ENCODE measurements at regions not wholly inside any gene's neighbourhood (a gene's known extent, or its start where the extent isn't known, plus 50 kb on each side); places are given as distances from the start of the nearest gene placed in this dataset.

GRCh38 chr16:64749346-64749745 is 372.5 kb downstream of the CDH11 start:
- intact Hi-C loops (cut with DNase I) = no loop called here
- no peaks in the 10 kb centered on the region for H3K27me3 ChIP-seq
- no peak overlapping the region for H3K27ac ChIP-seq
- no peak for DNase-seq
- no peak for ATAC-seq
- no peak for TF ChIP-seq CTCF (IDR thresholded peaks at IDR 0.05)
- no peak for TF ChIP-seq POLR2A (IDR thresholded peaks at IDR 0.05)
- no peaks in the 10 kb centered on the region for H3K36me3 ChIP-seq
- no peaks in the 10 kb centered on the region for H3K4me1 ChIP-seq
- H3K9me3 ChIP-seq = no peaks in the 10 kb centered on the region
- no peak overlapping the region for H3K4me3 ChIP-seq

GRCh38 chr16:64745258-64745930 is 376.5 kb downstream of the CDH11 start:
- no peaks in the 10 kb centered on the region for H3K4me1 ChIP-seq
- TF ChIP-seq CTCF (IDR thresholded peaks at IDR 0.05) = no peak
- TF ChIP-seq POLR2A (IDR thresholded peaks at IDR 0.05) = no peak
- H3K4me3 ChIP-seq = no peak overlapping the region
- ATAC-seq (no peak), DNase-seq (no peak)
- no peaks in the 10 kb centered on the region for H3K27me3 ChIP-seq
- no peak overlapping the region for H3K27ac ChIP-seq
- WGBS, 4 donors = 34 to 39% (median 36%) methylated on average over 4 of the region's 4 CpGs
- intact Hi-C loops (cut with DNase I) = loop anchor here in 1 of 10 donors (1.0 kb wide), 1 partner anchor 15 kb away; no protein-coding TSS in a partner anchor
- no peaks in the 10 kb centered on the region for H3K36me3 ChIP-seq
- no peaks in the 10 kb centered on the region for H3K9me3 ChIP-seq

- DNase-seq = no peak
- Histone ChIP-seq H3K4me3 (no peak overlapping the region), H3K4me1 (no peaks in the 10 kb centered on the region), H3K27ac (no peak overlapping the region), H3K9me3 (peaks cover 0 to 15% (median 0%) of the 10 kb centered on the region in 12 donors), H3K27me3 (no peaks in the 10 kb centered on the region), H3K36me3 (no peaks in the 10 kb centered on the region)
- TF ChIP-seq CTCF (IDR thresholded peaks at IDR 0.05) (no peak), POLR2A (IDR thresholded peaks at IDR 0.05) (no peak)
- intact Hi-C loops (cut with DNase I) = no loop called here
- whole genome bisulfite sequencing, 4 donors = 68 to 76% (median 72%) methylated on average over 3 of the region's 3 CpGs
- ATAC-seq = no peak
These were observed 379.2 kb downstream of the CDH11 start for GRCh38 chr16:64742455-64743223.

- ATAC-seq = no peak
- no peak for DNase-seq
- intact Hi-C loops (cut with DNase I) = no loop called here
- no peaks in the 10 kb centered on the region for H3K27me3 ChIP-seq
- H3K36me3 ChIP-seq = no peaks in the 10 kb centered on the region
- no peaks in the 10 kb centered on the region for H3K4me1 ChIP-seq
- H3K4me3 ChIP-seq = no peak overlapping the region
- WGBS, 4 donors = 67 to 89% (median 79%) methylated on average over 2 of the region's 2 CpGs
- no peak overlapping the region for H3K27ac ChIP-seq
- H3K9me3 ChIP-seq = peaks cover 0 to 22% (median 0%) of the 10 kb centered on the region in 12 donors
- TF ChIP-seq CTCF (IDR thresholded peaks at IDR 0.05) (no peak), POLR2A (IDR thresholded peaks at IDR 0.05) (no peak)
These were observed 381.6 kb downstream of the CDH11 start for GRCh38 chr16:64740261-64740660.
